GM23338 (cell line): ENCODE measurements at regions not wholly inside any gene's neighbourhood (a gene's known extent, or its start where the extent isn't known, plus 50 kb on each side); places are given as distances from the start of the nearest gene placed in this dataset.

Experiments used
- ATAC-seq: fragments of 200-7000 bp; cut with Tn5 transposase; 3 replicates; pipeline ENCODE4 v1.9.1; 2020
- DNase-seq: peaks from one replicate; pipeline ENCODE4 v3.0.0-alpha.2; 2015; ENCODE audit warnings: low spot score
- H2AFZ ChIP-seq: fragments of 200-600 bp; sonication (generic); 2 replicates; pipeline ENCODE4 v1.8.0; 2016; ENCODE audit warnings: antibody characterized with exemption, mild to moderate bottlenecking, moderate library complexity
- H3F3A ChIP-seq: fragments of 200-600 bp; sonication (generic); replicated peaks from 2 replicates; pipeline ENCODE4 v1.8.0; 2017; ENCODE audit warnings: antibody characterized with exemption, mixed run types, low read depth
- H3K27ac ChIP-seq: fragments of 200-600 bp; sonication (generic); 2 replicates; pipeline ENCODE4 v1.6.1; 2016; ENCODE audit warnings: low read depth
- H3K27me3 ChIP-seq: fragments of 200-600 bp; sonication (generic); 2 replicates; pipeline ENCODE4 v1.8.0; 2016; ENCODE audit warnings: mild to moderate bottlenecking, mixed run types, moderate library complexity; ENCODE audit not compliant: insufficient read depth
- H3K36me3 ChIP-seq: fragments of 200-600 bp; sonication (generic); 2 replicates; pipeline ENCODE4 v1.8.0; 2016; ENCODE audit warnings: mild to moderate bottlenecking; ENCODE audit not compliant: insufficient read depth
- H3K4me1 ChIP-seq: fragments of 200-600 bp; sonication (generic); 2 replicates; pipeline ENCODE4 v1.8.0; 2016; ENCODE audit warnings: mild to moderate bottlenecking, moderate library complexity; ENCODE audit not compliant: insufficient read depth
- H3K4me2 ChIP-seq: fragments of 200-600 bp; sonication (generic); 2 replicates; pipeline ENCODE4 v1.7.1; 2017; ENCODE audit warnings: mixed run types
- H3K4me3 ChIP-seq: fragments of 200-600 bp; sonication (generic); 2 replicates; pipeline ENCODE4 v1.6.1; 2016; ENCODE audit warnings: mixed run types
- H3K79me2 ChIP-seq: fragments of 200-600 bp; sonication (generic); replicated peaks from 2 replicates; pipeline ENCODE4 v1.8.0; 2017; ENCODE audit warnings: mild to moderate bottlenecking; ENCODE audit not compliant: insufficient read depth
- H3K9me2 ChIP-seq: fragments of 200-600 bp; sonication (generic); 2 replicates; pipeline ENCODE4 v1.8.0; 2017; ENCODE audit not compliant: insufficient read depth
- H4K20me1 ChIP-seq: fragments of 200-600 bp; sonication (generic); replicated peaks from 2 replicates; pipeline ENCODE4 v1.8.0; 2017; ENCODE audit warnings: mild to moderate bottlenecking; ENCODE audit not compliant: insufficient read depth
- H3K27ac Mint-ChIP-seq: 2 replicates; pipeline ENCODE4 v1.8.0; 2020; ENCODE audit warnings: inconsistent platforms, mild to moderate bottlenecking, moderate library complexity, mixed read lengths
- H3K27me3 Mint-ChIP-seq: 3 replicates; pipeline ENCODE4 v1.8.0; 2022; ENCODE audit warnings: low read depth, mild to moderate bottlenecking, moderate library complexity, mixed read lengths, inconsistent platforms; ENCODE audit not compliant: insufficient read depth, poor library complexity
- H3K36me3 Mint-ChIP-seq: 3 replicates; pipeline ENCODE4 v1.8.0; 2021; ENCODE audit warnings: low read depth, mild to moderate bottlenecking, inconsistent platforms, moderate library complexity, mixed read lengths
- H3K4me1 Mint-ChIP-seq: 3 replicates; pipeline ENCODE4 v1.8.0; 2020; ENCODE audit warnings: mild to moderate bottlenecking, inconsistent platforms, mixed read lengths
- H3K4me3 Mint-ChIP-seq: 3 replicates; pipeline ENCODE4 v1.8.0; 2021; ENCODE audit warnings: moderate library complexity, mild to moderate bottlenecking, inconsistent platforms, mixed read lengths
- H3K9me3 Mint-ChIP-seq: 3 replicates; pipeline ENCODE4 v1.8.0; 2020; ENCODE audit warnings: moderate library complexity, mild to moderate bottlenecking, inconsistent platforms, mixed read lengths
- CREB1 ChIP-seq: fragments of 250-450 bp; sonication (Bioruptor Pico); IDR thresholded peaks from 2 replicates; pipeline ENCODE4 v1.5.0; 2020; ENCODE audit warnings: low read depth, mild to moderate bottlenecking, moderate library complexity
- EZH2 ChIP-seq: fragments of 200-600 bp; sonication (generic); IDR thresholded peaks from one replicate; pipeline ENCODE4 v1.8.0; 2017; ENCODE audit warnings: antibody characterized with exemption, mild to moderate bottlenecking, low read depth; ENCODE audit not compliant: unreplicated experiment
- EZH2phosphoT487 ChIP-seq: fragments of 200-600 bp; sonication (generic); IDR thresholded peaks from one replicate; pipeline ENCODE4 v1.8.1; 2018; ENCODE audit warnings: antibody characterized with exemption; ENCODE audit not compliant: unreplicated experiment
- JUNB ChIP-seq: IDR thresholded peaks from one replicate; pipeline ENCODE4 v1.6.1; 2016; ENCODE audit warnings: antibody characterized with exemption; ENCODE audit not compliant: unreplicated experiment
- NANOG ChIP-seq: IDR thresholded peaks from 2 replicates; pipeline ENCODE4 v1.6.1; 2016; ENCODE audit warnings: antibody characterized with exemption, borderline replicate concordance
- POLR2AphosphoS5 ChIP-seq: IDR thresholded peaks from 2 replicates; pipeline ENCODE4 v1.6.1; 2016; ENCODE audit warnings: antibody characterized with exemption, low read depth
- STAT1 ChIP-seq: IDR thresholded peaks from one replicate; pipeline ENCODE4 v1.6.1; 2016; ENCODE audit warnings: antibody characterized with exemption; ENCODE audit not compliant: unreplicated experiment
- ZNF114 ChIP-seq: fragments of 250-450 bp; sonication (Bioruptor Pico); IDR thresholded peaks from 2 replicates; pipeline ENCODE4 v1.5.0; 2020; ENCODE audit warnings: mild to moderate bottlenecking, moderate library complexity
- ZNF331 ChIP-seq: fragments of 250-450 bp; sonication (Bioruptor Pico); IDR thresholded peaks from 2 replicates; pipeline ENCODE4 v1.5.0; 2020; ENCODE audit warnings: low read depth, mild to moderate bottlenecking, moderate library complexity
- TF ChIP-seq, protein P1 (sequence below): fragments of 250-450 bp; sonication (Bioruptor Pico); IDR thresholded peaks from 2 replicates; pipeline ENCODE4 v1.5.0; 2020; ENCODE audit warnings: mild to moderate bottlenecking, moderate library complexity
- TF ChIP-seq, protein P2 (sequence below), 2 experiments: fragments of 200-600 bp in 1 of 2; sonication (generic) in 1 of 2; conservative IDR thresholded peaks; 2 replicates each; pipeline versions ENCODE4 v1.5.1 to v1.6.1; 2016 to 2017; ENCODE audit warnings: antibody characterized with exemption in 2 of 2, low read depth in 2 of 2, mild to moderate bottlenecking in 2 of 2, moderate library complexity in 1 of 2
- TF ChIP-seq, protein P3 (sequence below): IDR thresholded peaks from 2 replicates; pipeline ENCODE4 v1.6.1; 2016; ENCODE audit warnings: antibody characterized with exemption
- TF ChIP-seq, protein P4 (sequence below): IDR thresholded peaks from one replicate; pipeline ENCODE4 v1.6.1; 2018; ENCODE audit warnings: antibody characterized with exemption; ENCODE audit not compliant: unreplicated experiment

DNA sequence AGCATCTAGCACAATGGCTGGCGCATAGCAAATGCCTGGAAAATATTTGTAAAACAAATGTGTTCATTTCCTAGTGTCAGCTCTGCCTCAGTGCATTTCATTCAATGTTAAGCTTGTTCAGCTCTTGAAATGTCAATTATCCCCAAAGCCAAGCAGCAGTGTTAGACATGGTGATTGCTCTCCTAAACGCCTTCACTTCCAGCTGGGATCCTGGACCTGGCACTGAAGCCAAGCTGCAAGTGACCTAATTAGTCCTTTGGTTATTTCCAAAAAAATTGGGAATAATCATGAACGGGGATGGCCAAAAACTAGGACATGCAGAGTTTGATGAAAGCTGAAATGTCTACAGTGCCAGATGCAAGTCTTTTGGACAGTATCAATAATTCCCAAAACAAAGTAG lies 54.9 kb upstream of the MDGA2 start:
- Histone ChIP-seq H3K36me3 (no peaks in the 10 kb centered on the region), H3K4me2 (no peak overlapping the region), H3F3A (no peaks in the 10 kb centered on the region), H3K79me2 (no peaks in the 10 kb centered on the region), H3K9me2 (no peaks in the 10 kb centered on the region), H3K27me3 (no peaks in the 10 kb centered on the region), H3K4me3 (no peak overlapping the region), H2AFZ (no peak overlapping the region), H3K4me1 (no peaks in the 10 kb centered on the region), H3K27ac (no peak overlapping the region), H4K20me1 (no peaks in the 10 kb centered on the region)
- Mint-ChIP-seq H3K36me3 (no peaks in the 10 kb centered on the region), H3K4me3 (no peak overlapping the region), H3K9me3 (no peaks in the 10 kb centered on the region), H3K27ac (no peak overlapping the region), H3K4me1 (peaks cover 3% of the 10 kb centered on the region; the same call in 1 of the 3 replicates), H3K27me3 (peaks cover 4% of the 10 kb centered on the region)
- no peak for DNase-seq
- TF ChIP-seq, protein P1, sequence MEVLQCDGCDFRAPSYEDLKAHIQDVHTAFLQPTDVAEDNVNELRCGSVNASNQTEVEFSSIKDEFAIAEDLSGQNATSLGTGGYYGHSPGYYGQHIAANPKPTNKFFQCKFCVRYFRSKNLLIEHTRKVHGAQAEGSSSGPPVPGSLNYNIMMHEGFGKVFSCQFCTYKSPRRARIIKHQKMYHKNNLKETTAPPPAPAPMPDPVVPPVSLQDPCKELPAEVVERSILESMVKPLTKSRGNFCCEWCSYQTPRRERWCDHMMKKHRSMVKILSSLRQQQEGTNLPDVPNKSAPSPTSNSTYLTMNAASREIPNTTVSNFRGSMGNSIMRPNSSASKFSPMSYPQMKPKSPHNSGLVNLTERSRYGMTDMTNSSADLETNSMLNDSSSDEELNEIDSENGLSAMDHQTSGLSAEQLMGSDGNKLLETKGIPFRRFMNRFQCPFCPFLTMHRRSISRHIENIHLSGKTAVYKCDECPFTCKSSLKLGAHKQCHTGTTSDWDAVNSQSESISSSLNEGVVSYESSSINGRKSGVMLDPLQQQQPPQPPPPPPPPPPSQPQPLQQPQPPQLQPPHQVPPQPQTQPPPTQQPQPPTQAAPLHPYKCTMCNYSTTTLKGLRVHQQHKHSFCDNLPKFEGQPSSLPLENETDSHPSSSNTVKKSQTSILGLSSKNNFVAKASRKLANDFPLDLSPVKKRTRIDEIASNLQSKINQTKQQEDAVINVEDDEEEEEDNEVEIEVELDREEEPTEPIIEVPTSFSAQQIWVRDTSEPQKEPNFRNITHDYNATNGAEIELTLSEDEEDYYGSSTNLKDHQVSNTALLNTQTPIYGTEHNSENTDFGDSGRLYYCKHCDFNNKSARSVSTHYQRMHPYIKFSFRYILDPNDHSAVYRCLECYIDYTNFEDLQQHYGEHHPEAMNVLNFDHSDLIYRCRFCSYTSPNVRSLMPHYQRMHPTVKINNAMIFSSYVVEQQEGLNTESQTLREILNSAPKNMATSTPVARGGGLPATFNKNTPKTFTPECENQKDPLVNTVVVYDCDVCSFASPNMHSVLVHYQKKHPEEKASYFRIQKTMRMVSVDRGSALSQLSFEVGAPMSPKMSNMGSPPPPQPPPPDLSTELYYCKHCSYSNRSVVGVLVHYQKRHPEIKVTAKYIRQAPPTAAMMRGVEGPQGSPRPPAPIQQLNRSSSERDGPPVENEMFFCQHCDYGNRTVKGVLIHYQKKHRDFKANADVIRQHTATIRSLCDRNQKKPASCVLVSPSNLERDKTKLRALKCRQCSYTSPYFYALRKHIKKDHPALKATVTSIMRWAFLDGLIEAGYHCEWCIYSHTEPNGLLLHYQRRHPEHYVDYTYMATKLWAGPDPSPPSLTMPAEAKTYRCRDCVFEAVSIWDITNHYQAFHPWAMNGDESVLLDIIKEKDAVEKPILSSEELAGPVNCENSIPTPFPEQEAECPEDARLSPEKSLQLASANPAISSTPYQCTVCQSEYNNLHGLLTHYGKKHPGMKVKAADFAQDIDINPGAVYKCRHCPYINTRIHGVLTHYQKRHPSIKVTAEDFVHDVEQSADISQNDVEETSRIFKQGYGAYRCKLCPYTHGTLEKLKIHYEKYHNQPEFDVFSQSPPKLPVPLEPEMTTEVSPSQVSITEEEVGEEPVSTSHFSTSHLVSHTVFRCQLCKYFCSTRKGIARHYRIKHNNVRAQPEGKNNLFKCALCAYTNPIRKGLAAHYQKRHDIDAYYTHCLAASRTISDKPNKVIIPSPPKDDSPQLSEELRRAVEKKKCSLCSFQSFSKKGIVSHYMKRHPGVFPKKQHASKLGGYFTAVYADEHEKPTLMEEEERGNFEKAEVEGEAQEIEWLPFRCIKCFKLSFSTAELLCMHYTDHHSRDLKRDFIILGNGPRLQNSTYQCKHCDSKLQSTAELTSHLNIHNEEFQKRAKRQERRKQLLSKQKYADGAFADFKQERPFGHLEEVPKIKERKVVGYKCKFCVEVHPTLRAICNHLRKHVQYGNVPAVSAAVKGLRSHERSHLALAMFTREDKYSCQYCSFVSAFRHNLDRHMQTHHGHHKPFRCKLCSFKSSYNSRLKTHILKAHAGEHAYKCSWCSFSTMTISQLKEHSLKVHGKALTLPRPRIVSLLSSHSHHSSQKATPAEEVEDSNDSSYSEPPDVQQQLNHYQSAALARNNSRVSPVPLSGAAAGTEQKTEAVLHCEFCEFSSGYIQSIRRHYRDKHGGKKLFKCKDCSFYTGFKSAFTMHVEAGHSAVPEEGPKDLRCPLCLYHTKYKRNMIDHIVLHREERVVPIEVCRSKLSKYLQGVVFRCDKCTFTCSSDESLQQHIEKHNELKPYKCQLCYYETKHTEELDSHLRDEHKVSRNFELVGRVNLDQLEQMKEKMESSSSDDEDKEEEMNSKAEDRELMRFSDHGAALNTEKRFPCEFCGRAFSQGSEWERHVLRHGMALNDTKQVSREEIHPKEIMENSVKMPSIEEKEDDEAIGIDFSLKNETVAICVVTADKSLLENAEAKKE (CRISPR knock-in tag) = no peak
- TF ChIP-seq JUNB (no peak), STAT1 (no peak), EZH2phosphoT487 (no peak), POLR2AphosphoS5 (no peak), NANOG (no peak), ZNF114 (CRISPR knock-in tag) (no peak), EZH2 (no peak), CREB1 (no peak), ZNF331 (CRISPR knock-in tag) (no peak)
- TF ChIP-seq, protein P2, sequence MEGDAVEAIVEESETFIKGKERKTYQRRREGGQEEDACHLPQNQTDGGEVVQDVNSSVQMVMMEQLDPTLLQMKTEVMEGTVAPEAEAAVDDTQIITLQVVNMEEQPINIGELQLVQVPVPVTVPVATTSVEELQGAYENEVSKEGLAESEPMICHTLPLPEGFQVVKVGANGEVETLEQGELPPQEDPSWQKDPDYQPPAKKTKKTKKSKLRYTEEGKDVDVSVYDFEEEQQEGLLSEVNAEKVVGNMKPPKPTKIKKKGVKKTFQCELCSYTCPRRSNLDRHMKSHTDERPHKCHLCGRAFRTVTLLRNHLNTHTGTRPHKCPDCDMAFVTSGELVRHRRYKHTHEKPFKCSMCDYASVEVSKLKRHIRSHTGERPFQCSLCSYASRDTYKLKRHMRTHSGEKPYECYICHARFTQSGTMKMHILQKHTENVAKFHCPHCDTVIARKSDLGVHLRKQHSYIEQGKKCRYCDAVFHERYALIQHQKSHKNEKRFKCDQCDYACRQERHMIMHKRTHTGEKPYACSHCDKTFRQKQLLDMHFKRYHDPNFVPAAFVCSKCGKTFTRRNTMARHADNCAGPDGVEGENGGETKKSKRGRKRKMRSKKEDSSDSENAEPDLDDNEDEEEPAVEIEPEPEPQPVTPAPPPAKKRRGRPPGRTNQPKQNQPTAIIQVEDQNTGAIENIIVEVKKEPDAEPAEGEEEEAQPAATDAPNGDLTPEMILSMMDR (conservative IDR thresholded peaks at IDR 0.05; ENCODE audit: low read depth in 2 of 2) = no peak
- TF ChIP-seq, protein P3, sequence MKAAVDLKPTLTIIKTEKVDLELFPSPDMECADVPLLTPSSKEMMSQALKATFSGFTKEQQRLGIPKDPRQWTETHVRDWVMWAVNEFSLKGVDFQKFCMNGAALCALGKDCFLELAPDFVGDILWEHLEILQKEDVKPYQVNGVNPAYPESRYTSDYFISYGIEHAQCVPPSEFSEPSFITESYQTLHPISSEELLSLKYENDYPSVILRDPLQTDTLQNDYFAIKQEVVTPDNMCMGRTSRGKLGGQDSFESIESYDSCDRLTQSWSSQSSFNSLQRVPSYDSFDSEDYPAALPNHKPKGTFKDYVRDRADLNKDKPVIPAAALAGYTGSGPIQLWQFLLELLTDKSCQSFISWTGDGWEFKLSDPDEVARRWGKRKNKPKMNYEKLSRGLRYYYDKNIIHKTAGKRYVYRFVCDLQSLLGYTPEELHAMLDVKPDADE = no peak
- TF ChIP-seq, protein P4, sequence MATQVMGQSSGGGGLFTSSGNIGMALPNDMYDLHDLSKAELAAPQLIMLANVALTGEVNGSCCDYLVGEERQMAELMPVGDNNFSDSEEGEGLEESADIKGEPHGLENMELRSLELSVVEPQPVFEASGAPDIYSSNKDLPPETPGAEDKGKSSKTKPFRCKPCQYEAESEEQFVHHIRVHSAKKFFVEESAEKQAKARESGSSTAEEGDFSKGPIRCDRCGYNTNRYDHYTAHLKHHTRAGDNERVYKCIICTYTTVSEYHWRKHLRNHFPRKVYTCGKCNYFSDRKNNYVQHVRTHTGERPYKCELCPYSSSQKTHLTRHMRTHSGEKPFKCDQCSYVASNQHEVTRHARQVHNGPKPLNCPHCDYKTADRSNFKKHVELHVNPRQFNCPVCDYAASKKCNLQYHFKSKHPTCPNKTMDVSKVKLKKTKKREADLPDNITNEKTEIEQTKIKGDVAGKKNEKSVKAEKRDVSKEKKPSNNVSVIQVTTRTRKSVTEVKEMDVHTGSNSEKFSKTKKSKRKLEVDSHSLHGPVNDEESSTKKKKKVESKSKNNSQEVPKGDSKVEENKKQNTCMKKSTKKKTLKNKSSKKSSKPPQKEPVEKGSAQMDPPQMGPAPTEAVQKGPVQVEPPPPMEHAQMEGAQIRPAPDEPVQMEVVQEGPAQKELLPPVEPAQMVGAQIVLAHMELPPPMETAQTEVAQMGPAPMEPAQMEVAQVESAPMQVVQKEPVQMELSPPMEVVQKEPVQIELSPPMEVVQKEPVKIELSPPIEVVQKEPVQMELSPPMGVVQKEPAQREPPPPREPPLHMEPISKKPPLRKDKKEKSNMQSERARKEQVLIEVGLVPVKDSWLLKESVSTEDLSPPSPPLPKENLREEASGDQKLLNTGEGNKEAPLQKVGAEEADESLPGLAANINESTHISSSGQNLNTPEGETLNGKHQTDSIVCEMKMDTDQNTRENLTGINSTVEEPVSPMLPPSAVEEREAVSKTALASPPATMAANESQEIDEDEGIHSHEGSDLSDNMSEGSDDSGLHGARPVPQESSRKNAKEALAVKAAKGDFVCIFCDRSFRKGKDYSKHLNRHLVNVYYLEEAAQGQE = no peak
- ATAC-seq = no peak
